Stomach (tissue), 8 donors: ENCODE measurements at regions not wholly inside any gene's neighbourhood (a gene's known extent, or its start where the extent isn't known, plus 50 kb on each side); places are given as distances from the start of the nearest gene placed in this dataset.

Experiments used
- DNase-seq, 2 donors: peaks; one replicate each; pipeline versions ENCODE4 v3.0.0 to v3.0.0-alpha.2; 2013 to 2019
- H3K27ac ChIP-seq, 5 donors: fragments of 200-600 bp in 4 of 5; sonication (generic) in 4 of 5; one replicate each; pipeline ENCODE4 v1.5.1; 2013 to 2019; ENCODE audit warnings: mild to moderate bottlenecking in 1 of 5, moderate library complexity in 1 of 5
- H3K27me3 ChIP-seq, 3 donors: fragments of 200-600 bp; sonication (generic); one replicate each; pipeline ENCODE4 v1.5.1; 2017 to 2019; ENCODE audit warnings: mixed run types in 1 of 3
- H3K36me3 ChIP-seq, 4 donors: fragments of 200-600 bp; sonication (generic); 1 replicate in 3 of 4; 2 replicates in 1 of 4; pipeline ENCODE4 v1.5.1; 2016 to 2019
- H3K4me1 ChIP-seq, 4 donors: fragments of 200-600 bp; sonication (generic); one replicate each; pipeline ENCODE4 v1.5.1; 2016 to 2019
- H3K4me3 ChIP-seq, 4 donors: fragments of 200-600 bp; sonication (generic) in 3 of 4; one replicate each; pipeline ENCODE4 v1.5.1; 2016 to 2019; ENCODE audit warnings: mild to moderate bottlenecking in 1 of 4
- H3K9me3 ChIP-seq, 4 donors: fragments of 200-600 bp; sonication (generic); one replicate each; pipeline ENCODE4 v1.5.1; 2016 to 2019
- CTCF ChIP-seq, 7 experiments: fragments of 450-650 bp in 4 of 7; fragments of 200-600 bp in 3 of 7; sonication (generic) in 3 of 7; IDR thresholded peaks; one replicate each; pipeline ENCODE4 v1.5.1; 2016 to 2019; ENCODE audit warnings: antibody characterized with exemption in 7 of 7, control low read depth in 2 of 7, mild to moderate bottlenecking in 1 of 7
- EP300 ChIP-seq: sonication (generic); formaldehyde crosslinking; IDR thresholded peaks from one replicate; pipeline ENCODE4 v1.6.1; 2017; ENCODE audit warnings: antibody characterized with exemption
- POLR2A ChIP-seq, 4 donors: fragments of 450-650 bp; IDR thresholded peaks; one replicate each; pipeline ENCODE4 v1.6.1; 2016; ENCODE audit warnings: antibody characterized with exemption in 4 of 4, control low read depth in 2 of 4, mild to moderate bottlenecking in 1 of 4, moderate library complexity in 1 of 4
- POLR2AphosphoS5 ChIP-seq, 3 donors: sonication (generic); formaldehyde crosslinking; IDR thresholded peaks; one replicate each; pipeline ENCODE4 v1.6.1; 2016; ENCODE audit warnings: antibody characterized with exemption in 3 of 3
- WGBS, 5 donors: extraction: QIAGEN DNeasy Blood & Tissue Kit in 3 of 5; methylation state at CpG; one replicate each; pipeline versions ENCODE4 v1.1.5 to v1.1.7; 2013 to 2018; 5-methylcytosine and 5-hydroxymethylcytosine counted together
- intact Hi-C: fragments of 100-400 bp; cut with DNase I; formaldehyde crosslinking; loops from one replicate; pipeline ENCODE4 v1.15.1; 2023; ENCODE audit warnings: low total_unique reads
- donor health status: healthy with polysubstance abuse.
- donor health status: Bipolar disorder and iron deficiency.
- donor health status: healthy.

DNA sequence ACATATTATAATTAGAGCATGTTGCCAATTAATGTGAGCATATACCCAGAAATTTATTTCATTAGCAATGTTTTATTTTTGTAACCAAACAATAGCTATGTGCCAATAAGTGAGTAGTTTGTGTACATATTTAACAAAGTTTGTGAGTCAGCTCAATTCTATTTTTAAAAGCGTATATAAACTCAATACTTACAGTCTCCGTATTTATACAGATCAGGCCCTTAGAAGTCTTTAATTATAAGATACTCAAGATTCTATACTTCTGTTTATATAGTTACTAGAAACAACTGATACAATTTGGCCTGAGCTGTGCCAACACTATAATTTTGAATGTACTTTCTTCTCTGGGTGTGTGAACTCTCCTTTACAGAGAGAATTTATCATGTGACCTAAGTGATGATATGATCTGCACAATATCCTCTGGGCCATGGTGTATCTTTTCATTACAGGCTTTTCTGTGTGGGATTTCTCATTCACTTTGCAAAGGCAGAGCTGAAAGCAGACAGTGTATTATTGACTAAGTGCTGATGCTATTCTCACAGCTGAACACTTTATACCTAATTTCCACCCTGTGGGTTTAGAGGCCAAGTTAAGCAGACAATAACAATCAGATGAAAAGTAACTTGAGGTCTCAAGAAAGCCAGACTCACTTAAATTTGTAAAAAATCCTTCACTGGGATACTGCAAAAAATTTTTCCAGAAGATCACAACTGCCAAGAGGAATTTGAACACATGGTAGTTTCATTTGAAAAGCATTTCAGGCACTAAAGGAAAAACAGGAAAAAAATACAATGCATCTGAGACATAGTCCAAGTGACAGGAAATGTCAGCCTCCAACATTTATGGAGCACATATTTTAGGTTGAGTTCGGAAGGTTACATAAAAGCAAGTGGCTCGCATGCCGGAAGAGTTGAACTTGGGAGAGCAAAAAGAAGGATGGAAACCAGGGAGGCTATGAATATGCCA is 277.9 kb upstream of the SEMA6D start:
- intact Hi-C loops, result no loop called here
- peak in 1 of 2 donors; percentile 35 for DNase-seq
- Histone ChIP-seq H3K9me3 (no peaks in the 10 kb centered on the region), H3K4me1 (peaks cover 0 to 15% (median 6%) of the 10 kb centered on the region in 4 donors), H3K27ac (peak overlapping the region in 1 of 5 donors; percentile 28), H3K4me3 (no peak overlapping the region), H3K36me3 (no peaks in the 10 kb centered on the region), H3K27me3 (no peaks in the 10 kb centered on the region)
- TF ChIP-seq POLR2A (IDR thresholded peaks at IDR 0.05) (no peak), EP300 (no peak), POLR2AphosphoS5 (IDR thresholded peaks at IDR 0.05) (no peak), CTCF (IDR thresholded peaks at IDR 0.05) (no peak)
- WGBS, 5 donors, result 45 to 64% (median 54%) methylated on average over 5 of the region's 5 CpGs

DNA sequence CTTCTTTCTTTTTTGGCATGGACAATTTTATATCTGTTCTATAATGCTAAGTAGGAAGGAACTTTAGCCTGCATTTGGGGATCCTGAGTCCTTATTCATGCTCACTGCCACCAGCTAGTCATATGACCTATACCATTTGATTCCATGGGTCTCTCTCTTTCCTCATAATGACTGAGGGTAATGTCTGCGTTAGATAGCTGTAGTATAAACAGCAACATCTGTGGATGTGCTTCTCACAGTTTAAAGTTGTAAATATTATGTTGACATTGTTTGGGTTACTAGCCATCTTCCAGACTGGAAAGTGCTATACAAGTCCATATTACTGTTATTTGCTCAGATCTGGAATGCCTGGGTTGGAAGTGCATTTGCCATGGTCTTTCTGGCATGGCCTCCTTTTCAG is 274.9 kb upstream of the SEMA6D start:
- no peaks in the 10 kb centered on the region for H3K9me3 ChIP-seq
- H3K4me1 ChIP-seq, result peaks cover 0 to 15% (median 6%) of the 10 kb centered on the region in 4 donors
- WGBS, 5 donors, result 65 to 80% (median 68%) methylated on average over 1 of the region's 1 CpG
- H3K36me3 ChIP-seq, result no peaks in the 10 kb centered on the region
- no peak overlapping the region for H3K27ac ChIP-seq
- TF ChIP-seq POLR2A (IDR thresholded peaks at IDR 0.05), result no peak
- no peak for TF ChIP-seq CTCF (IDR thresholded peaks at IDR 0.05)
- no peak for TF ChIP-seq EP300
- TF ChIP-seq POLR2AphosphoS5 (IDR thresholded peaks at IDR 0.05), result no peak
- H3K27me3 ChIP-seq, result no peaks in the 10 kb centered on the region
- no peak overlapping the region for H3K4me3 ChIP-seq
- intact Hi-C loops, result no loop called here
- no peak for DNase-seq

GRCh38 chr15:47443839-47444238 is 273.5 kb upstream of the SEMA6D start:
- Histone ChIP-seq H3K4me3 (no peak overlapping the region), H3K27ac (no peak overlapping the region), H3K27me3 (no peaks in the 10 kb centered on the region), H3K9me3 (no peaks in the 10 kb centered on the region), H3K36me3 (no peaks in the 10 kb centered on the region), H3K4me1 (peaks cover 0 to 14% (median 6%) of the 10 kb centered on the region in 4 donors)
- TF ChIP-seq POLR2A (IDR thresholded peaks at IDR 0.05) (no peak), POLR2AphosphoS5 (IDR thresholded peaks at IDR 0.05) (no peak), EP300 (no peak)
- 70 to 79% (median 73%) methylated on average over 2 of the region's 2 CpGs for WGBS, 5 donors
- no peak for DNase-seq
- intact Hi-C loops, result no loop called here

DNA sequence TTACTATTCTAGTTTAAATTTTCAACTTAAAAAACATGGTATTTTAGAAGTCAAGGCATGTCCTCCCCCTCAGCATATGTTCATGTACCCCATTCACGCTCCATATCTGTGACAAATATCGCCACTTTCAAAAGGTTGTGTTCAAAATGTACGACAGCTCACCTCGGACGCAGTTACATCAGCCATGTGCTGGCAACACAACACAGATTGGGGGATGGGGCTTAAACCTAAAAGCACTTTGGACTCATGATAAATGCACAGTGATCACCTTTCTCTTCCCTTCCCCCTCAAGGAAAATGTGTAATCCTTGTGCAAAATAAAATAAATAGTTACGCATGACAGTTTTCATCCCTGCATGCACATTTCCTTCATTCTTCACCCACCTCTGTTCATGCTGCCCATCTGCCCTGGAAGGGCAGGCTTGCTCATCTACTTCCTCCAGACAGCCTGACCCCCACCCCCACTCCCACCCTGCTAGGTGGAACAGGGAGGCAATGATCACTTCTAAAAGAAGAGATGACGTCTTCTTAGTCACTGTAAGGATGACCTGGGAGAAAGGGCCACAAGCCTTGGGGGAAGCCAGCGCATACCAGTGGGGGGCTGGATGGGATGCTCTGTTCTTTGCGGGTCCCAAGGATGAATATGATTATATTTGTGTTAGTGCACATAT is 271.4 kb upstream of the SEMA6D start:
- 87 to 96% (median 91%) methylated on average over 9 of the region's 9 CpGs for WGBS, 5 donors

More for the DNA sequence above, 271.4 kb upstream of the SEMA6D start:
- Histone ChIP-seq H3K27me3 (no peaks in the 10 kb centered on the region), H3K9me3 (no peaks in the 10 kb centered on the region), H3K4me3 (no peak overlapping the region), H3K36me3 (no peaks in the 10 kb centered on the region), H3K27ac (no peak overlapping the region), H3K4me1 (no peaks in the 10 kb centered on the region)
- DNase-seq, result no peak
- intact Hi-C loops, result no loop called here
- TF ChIP-seq EP300 (no peak), POLR2AphosphoS5 (IDR thresholded peaks at IDR 0.05) (no peak), POLR2A (IDR thresholded peaks at IDR 0.05) (no peak), CTCF (IDR thresholded peaks at IDR 0.05) (no peak)
